Astrocyte of the spinal cord (primary cell): ENCODE measurements at regions not wholly inside any gene's neighbourhood (a gene's known extent, or its start where the extent isn't known, plus 50 kb on each side); places are given as distances from the start of the nearest gene placed in this dataset.

Experiments
- DNase-seq: peaks from one replicate; pipeline ENCODE4 v3.0.0; 2011; ENCODE audit warnings: low read depth, low spot score
- H3K4me3 ChIP-seq: 2 replicates; pipeline ENCODE4 v1.5.1; 2011; ENCODE audit warnings: low read depth, mild to moderate bottlenecking, low read length, moderate library complexity
- CTCF ChIP-seq: IDR thresholded peaks from 2 replicates; pipeline ENCODE4 v1.5.1; 2012; ENCODE audit warnings: low read depth, mild to moderate bottlenecking, low read length, inconsistent platforms
- in situ Hi-C: cut with HindIII; loops from 2 replicates; pipeline ENCODE4 v1.10.0; 2017; ENCODE audit warnings: low sequenced_read_pairs

GRCh38 chr2:139643139-139643538 is 862.9 kb upstream of the NXPH2 start:
- H3K4me3 ChIP-seq, result no peak overlapping the region
- TF ChIP-seq CTCF, result no peak
- in situ Hi-C loops, result no loop called here
- no peak for DNase-seq

- in situ Hi-C loops, result no loop called here
- no peak overlapping the region for H3K4me3 ChIP-seq
- TF ChIP-seq CTCF, result no peak
- no peak for DNase-seq
These were observed 851.8 kb upstream of the NXPH2 start for GRCh38 chr2:139631966-139632365.

GRCh38 chr2:139628931-139629330 is 848.7 kb upstream of the NXPH2 start:
- H3K4me3 ChIP-seq, result no peak overlapping the region
- in situ Hi-C loops, result no loop called here
- no peak for TF ChIP-seq CTCF
- DNase-seq, result no peak

GRCh38 chr2:139626128-139626527 is 845.9 kb upstream of the NXPH2 start:
- in situ Hi-C loops, result no loop called here
- H3K4me3 ChIP-seq, result no peak overlapping the region
- DNase-seq, result no peak
- no peak for TF ChIP-seq CTCF

GRCh38 chr2:139622691-139623090 is 842.5 kb upstream of the NXPH2 start:
- in situ Hi-C loops, result no loop called here
- TF ChIP-seq CTCF, result no peak
- H3K4me3 ChIP-seq, result no peak overlapping the region
- no peak for DNase-seq

- DNase-seq, result no peak
- no peak overlapping the region for H3K4me3 ChIP-seq
- TF ChIP-seq CTCF, result no peak
- in situ Hi-C loops, result no loop called here
These were observed 837.6 kb upstream of the NXPH2 start for GRCh38 chr2:139617747-139618146.

- in situ Hi-C loops, result no loop called here
- DNase-seq, result no peak
- H3K4me3 ChIP-seq, result no peak overlapping the region
- no peak for TF ChIP-seq CTCF
These were observed 833.1 kb upstream of the NXPH2 start for GRCh38 chr2:139613264-139613663.
